Transverse colon (tissue), 4 donors: ENCODE measurements at regions not wholly inside any gene's neighbourhood (a gene's known extent, or its start where the extent isn't known, plus 50 kb on each side); places are given as distances from the start of the nearest gene placed in this dataset.

Experiments used
- EP300 ChIP-seq: sonication (generic); formaldehyde crosslinking; IDR thresholded peaks from one replicate; pipeline ENCODE4 v1.6.1; 2017; ENCODE audit warnings: antibody characterized with exemption, low read depth
- POLR2A ChIP-seq: fragments of 450-650 bp; IDR thresholded peaks from one replicate; pipeline ENCODE4 v1.6.1; 2016; ENCODE audit warnings: antibody characterized with exemption, mild to moderate bottlenecking, moderate library complexity
- POLR2AphosphoS5 ChIP-seq, 3 donors: sonication (generic); formaldehyde crosslinking; IDR thresholded peaks; one replicate each; pipeline ENCODE4 v1.6.1; 2016; ENCODE audit warnings: antibody characterized with exemption in 3 of 3
- TF ChIP-seq, protein P1 (sequence below), 5 experiments: fragments of 200-600 bp in 3 of 5; fragments of 450-650 bp in 2 of 5; sonication (generic) in 3 of 5; IDR thresholded peaks; 1 replicate in 2 of 5; 2 replicates in 3 of 5; pipeline ENCODE4 v1.5.1; 2016 to 2017; ENCODE audit warnings: antibody characterized with exemption in 5 of 5, inconsistent platforms in 3 of 5, mild to moderate bottlenecking in 2 of 5, moderate library complexity in 1 of 5

DNA sequence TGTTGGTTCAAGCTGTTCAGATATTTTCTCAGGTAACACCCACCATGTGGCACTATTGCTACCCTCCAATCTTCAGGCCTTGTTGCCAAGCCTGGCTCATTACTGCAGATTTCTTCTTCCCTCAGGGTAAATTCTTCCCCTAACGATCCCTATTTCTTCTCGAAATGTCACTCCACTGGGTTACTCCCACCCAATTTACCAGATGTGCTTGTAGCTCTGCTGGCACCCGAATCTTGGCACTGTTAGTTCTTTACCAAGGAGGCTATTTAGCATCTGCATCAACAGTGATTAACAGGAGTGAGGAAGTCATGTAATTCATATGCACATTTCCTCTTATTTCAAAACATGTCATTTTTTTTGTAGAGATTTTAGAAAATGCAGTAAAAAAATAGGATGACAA, 217.1 kb upstream of the CYRIA start:
- TF ChIP-seq EP300: no peak
- TF ChIP-seq, protein P1, sequence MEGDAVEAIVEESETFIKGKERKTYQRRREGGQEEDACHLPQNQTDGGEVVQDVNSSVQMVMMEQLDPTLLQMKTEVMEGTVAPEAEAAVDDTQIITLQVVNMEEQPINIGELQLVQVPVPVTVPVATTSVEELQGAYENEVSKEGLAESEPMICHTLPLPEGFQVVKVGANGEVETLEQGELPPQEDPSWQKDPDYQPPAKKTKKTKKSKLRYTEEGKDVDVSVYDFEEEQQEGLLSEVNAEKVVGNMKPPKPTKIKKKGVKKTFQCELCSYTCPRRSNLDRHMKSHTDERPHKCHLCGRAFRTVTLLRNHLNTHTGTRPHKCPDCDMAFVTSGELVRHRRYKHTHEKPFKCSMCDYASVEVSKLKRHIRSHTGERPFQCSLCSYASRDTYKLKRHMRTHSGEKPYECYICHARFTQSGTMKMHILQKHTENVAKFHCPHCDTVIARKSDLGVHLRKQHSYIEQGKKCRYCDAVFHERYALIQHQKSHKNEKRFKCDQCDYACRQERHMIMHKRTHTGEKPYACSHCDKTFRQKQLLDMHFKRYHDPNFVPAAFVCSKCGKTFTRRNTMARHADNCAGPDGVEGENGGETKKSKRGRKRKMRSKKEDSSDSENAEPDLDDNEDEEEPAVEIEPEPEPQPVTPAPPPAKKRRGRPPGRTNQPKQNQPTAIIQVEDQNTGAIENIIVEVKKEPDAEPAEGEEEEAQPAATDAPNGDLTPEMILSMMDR (IDR thresholded peaks at IDR 0.05): no peak
- TF ChIP-seq POLR2A: no peak
- TF ChIP-seq POLR2AphosphoS5 (IDR thresholded peaks at IDR 0.05): no peak
